ENCODE measurements at regions not wholly inside any gene's neighbourhood (a gene's known extent, or its start where the extent isn't known, plus 50 kb on each side); places are given as distances from the start of the nearest gene placed in this dataset.
"Not testable (repeated sequence)": the region's sequence is repeated elsewhere in the genome, so short reads cannot be mapped to it uniquely, and the experiment has no call there.

- H3K36me3 Mint-ChIP-seq (ENCODE audit: low read depth), result no peaks in the 10 kb centered on the region
- H3K4me3 Mint-ChIP-seq, result no peak overlapping the region
- H3K27ac Mint-ChIP-seq, result no peak overlapping the region
- no peaks in the 10 kb centered on the region for H3K4me1 Mint-ChIP-seq
- no peak for TF ChIP-seq CTCF (IDR thresholded peaks at IDR 0.05; ENCODE audit: unreplicated experiment in 3 of 3)
- peaks cover 21% of the 10 kb centered on the region for H3K27me3 Mint-ChIP-seq (ENCODE audit: low read depth)
- peaks cover 6% of the 10 kb centered on the region for H3K9me3 Mint-ChIP-seq
Measured at GRCh38 chr2:238716585-238716984, 131.3 kb upstream of the TWIST2 start.

GRCh38 chr2:238717084-238717483 is 130.8 kb upstream of the TWIST2 start:
- TF ChIP-seq CTCF (IDR thresholded peaks at IDR 0.05; ENCODE audit: unreplicated experiment in 3 of 3), result no peak
- H3K36me3 Mint-ChIP-seq (ENCODE audit: low read depth), result no peaks in the 10 kb centered on the region
- H3K27me3 Mint-ChIP-seq (ENCODE audit: low read depth), result peaks cover 20% of the 10 kb centered on the region
- no peaks in the 10 kb centered on the region for H3K4me1 Mint-ChIP-seq
- peaks cover 6% of the 10 kb centered on the region for H3K9me3 Mint-ChIP-seq
- no peak overlapping the region for H3K4me3 Mint-ChIP-seq
- no peak overlapping the region for H3K27ac Mint-ChIP-seq

- no peak overlapping the region for H3K4me3 Mint-ChIP-seq
- H3K36me3 Mint-ChIP-seq (ENCODE audit: low read depth), result no peaks in the 10 kb centered on the region
- H3K27me3 Mint-ChIP-seq (ENCODE audit: low read depth), result peaks cover 24% of the 10 kb centered on the region
- no peak overlapping the region for H3K27ac Mint-ChIP-seq
- TF ChIP-seq CTCF (IDR thresholded peaks at IDR 0.05; ENCODE audit: unreplicated experiment in 3 of 3), result no peak
- H3K9me3 Mint-ChIP-seq, result peaks cover 6% of the 10 kb centered on the region
- peaks cover 2% of the 10 kb centered on the region for H3K4me1 Mint-ChIP-seq
Measured at GRCh38 chr2:238719641-238720040, 128.2 kb upstream of the TWIST2 start.

GRCh38 chr2:238720232-238720672 is 127.6 kb upstream of the TWIST2 start:
- no peak overlapping the region for H3K4me3 Mint-ChIP-seq
- peak; percentile 20 to 40 (median 23) for TF ChIP-seq CTCF (IDR thresholded peaks at IDR 0.05; ENCODE audit: unreplicated experiment in 3 of 3)
- H3K27ac Mint-ChIP-seq, result no peak overlapping the region
- peaks cover 28% of the 10 kb centered on the region for H3K27me3 Mint-ChIP-seq (ENCODE audit: low read depth)
- peaks cover 8% of the 10 kb centered on the region for H3K4me1 Mint-ChIP-seq
- H3K36me3 Mint-ChIP-seq (ENCODE audit: low read depth), result no peaks in the 10 kb centered on the region
- H3K9me3 Mint-ChIP-seq, result peaks cover 6% of the 10 kb centered on the region

- Mint-ChIP-seq H3K9me3 (peaks cover 6% of the 10 kb centered on the region), H3K27ac (no peak overlapping the region), H3K4me1 (peaks cover 12% of the 10 kb centered on the region), H3K4me3 (no peak overlapping the region), H3K27me3 (ENCODE audit: low read depth) (peaks cover 34% of the 10 kb centered on the region), H3K36me3 (ENCODE audit: low read depth) (no peaks in the 10 kb centered on the region)
- no peak for TF ChIP-seq CTCF (IDR thresholded peaks at IDR 0.05; ENCODE audit: unreplicated experiment in 3 of 3)
Measured at GRCh38 chr2:238722181-238722580, 125.7 kb upstream of the TWIST2 start.

- H3K4me1 Mint-ChIP-seq, result peaks cover 17% of the 10 kb centered on the region
- no peak overlapping the region for H3K4me3 Mint-ChIP-seq
- peak overlapping the region in 1 of 3 experiments; percentile 52 for H3K27ac Mint-ChIP-seq
- peaks cover 6% of the 10 kb centered on the region for H3K9me3 Mint-ChIP-seq
- TF ChIP-seq CTCF (IDR thresholded peaks at IDR 0.05; ENCODE audit: unreplicated experiment in 3 of 3), result no peak
- peaks cover 38% of the 10 kb centered on the region for H3K27me3 Mint-ChIP-seq (ENCODE audit: low read depth)
- no peaks in the 10 kb centered on the region for H3K36me3 Mint-ChIP-seq (ENCODE audit: low read depth)
Measured at GRCh38 chr2:238722883-238723282, 125.0 kb upstream of the TWIST2 start.

GRCh38 chr2:238723740-238724320 is 124.1 kb upstream of the TWIST2 start:
- not testable (repeated sequence) for H3K9me3 Mint-ChIP-seq; H3K27ac Mint-ChIP-seq; H3K36me3 Mint-ChIP-seq (ENCODE audit: low read depth); H3K4me3 Mint-ChIP-seq
- Mint-ChIP-seq H3K27me3 (ENCODE audit: low read depth) (peaks cover 43% of the 10 kb centered on the region), H3K4me1 (peaks cover 26% of the 10 kb centered on the region)
